ENCODE measurements at regions not wholly inside any gene's neighbourhood (a gene's known extent, or its start where the extent isn't known, plus 50 kb on each side); places are given as distances from the start of the nearest gene placed in this dataset.

GRCh38 chr12:5308216-5308615 is 123.7 kb upstream of the NTF3 start:
- no peak for TF ChIP-seq CTCF (IDR thresholded peaks at IDR 0.05)
- no peak for TF ChIP-seq POLR2A (IDR thresholded peaks at IDR 0.05)
